ENCODE measurements at regions not wholly inside any gene's neighbourhood (a gene's known extent, or its start where the extent isn't known, plus 50 kb on each side); places are given as distances from the start of the nearest gene placed in this dataset.

GRCh38 chr7:94270772-94271171 is 123.9 kb upstream of the COL1A2 start:
- DNase-seq (ENCODE audit: low read depth): no peak

GRCh38 chr7:94272821-94273583 is 121.7 kb upstream of the COL1A2 start:
- no peak overlapping the region for H3K4me3 ChIP-seq (ENCODE audit: low read depth, low read length)
- TF ChIP-seq CTCF (conservative IDR thresholded peaks at IDR 0.05; ENCODE audit: low read depth, low read length): no peak
- no peak for DNase-seq (ENCODE audit: low read depth)

More at GRCh38 chr7:94270772-94271171, 123.9 kb upstream of the COL1A2 start:
- H3K4me3 ChIP-seq (ENCODE audit: low read depth, low read length): no peak overlapping the region
- TF ChIP-seq CTCF (conservative IDR thresholded peaks at IDR 0.05; ENCODE audit: low read depth, low read length): no peak

GRCh38 chr7:94274828-94275227 is 119.9 kb upstream of the COL1A2 start:
- TF ChIP-seq CTCF (conservative IDR thresholded peaks at IDR 0.05; ENCODE audit: low read depth, low read length): no peak
- no peak overlapping the region for H3K4me3 ChIP-seq (ENCODE audit: low read depth, low read length)
- DNase-seq (ENCODE audit: low read depth): no peak

- no peak for TF ChIP-seq CTCF (conservative IDR thresholded peaks at IDR 0.05; ENCODE audit: low read depth, low read length)
- no peak overlapping the region for H3K4me3 ChIP-seq (ENCODE audit: low read depth, low read length)
- DNase-seq (ENCODE audit: low read depth): no peak
These were observed 118.7 kb upstream of the COL1A2 start for GRCh38 chr7:94276027-94276426.

- no peak overlapping the region for H3K4me3 ChIP-seq (ENCODE audit: low read depth, low read length)
- peak; percentile 64 for TF ChIP-seq CTCF (conservative IDR thresholded peaks at IDR 0.05; ENCODE audit: low read depth, low read length)
- DNase-seq (ENCODE audit: low read depth): no peak
These were observed 117.9 kb upstream of the COL1A2 start for GRCh38 chr7:94276795-94277194.

- DNase-seq (ENCODE audit: low read depth): no peak
- no peak overlapping the region for H3K4me3 ChIP-seq (ENCODE audit: low read depth, low read length)
- TF ChIP-seq CTCF (conservative IDR thresholded peaks at IDR 0.05; ENCODE audit: low read depth, low read length): no peak
These were observed 117.5 kb upstream of the COL1A2 start for GRCh38 chr7:94277236-94277635.

- H3K4me3 ChIP-seq (ENCODE audit: low read depth, low read length): no peak overlapping the region
- DNase-seq (ENCODE audit: low read depth): no peak
- no peak for TF ChIP-seq CTCF (conservative IDR thresholded peaks at IDR 0.05; ENCODE audit: low read depth, low read length)
These were observed 113.8 kb upstream of the COL1A2 start for GRCh38 chr7:94280851-94281250.

All from epithelial cell of proximal tubule (primary cell).